K562 (cell line): ENCODE measurements at regions not wholly inside any gene's neighbourhood (a gene's known extent, or its start where the extent isn't known, plus 50 kb on each side); places are given as distances from the start of the nearest gene placed in this dataset.
A peak's percentile ranks its signal among the peaks of the same experiment; 100 is the strongest.

Source experiments
- ARID3B ChIP-seq: fragments of 250-450 bp; sonication (Bioruptor Pico); IDR thresholded peaks from 2 replicates; pipeline ENCODE4 v1.4.0; 2020; ENCODE audit warnings: borderline replicate concordance
- CEBPB ChIP-seq: fragments of 450-650 bp; IDR thresholded peaks from 2 replicates; pipeline ENCODE4 v1.6.1; 2016; ENCODE audit warnings: missing genetic modification characterization, missing compliant biosample characterization
- PKNOX1 ChIP-seq: fragments of 450-650 bp; IDR thresholded peaks from 2 replicates; pipeline ENCODE4 v1.6.1; 2016

DNA sequence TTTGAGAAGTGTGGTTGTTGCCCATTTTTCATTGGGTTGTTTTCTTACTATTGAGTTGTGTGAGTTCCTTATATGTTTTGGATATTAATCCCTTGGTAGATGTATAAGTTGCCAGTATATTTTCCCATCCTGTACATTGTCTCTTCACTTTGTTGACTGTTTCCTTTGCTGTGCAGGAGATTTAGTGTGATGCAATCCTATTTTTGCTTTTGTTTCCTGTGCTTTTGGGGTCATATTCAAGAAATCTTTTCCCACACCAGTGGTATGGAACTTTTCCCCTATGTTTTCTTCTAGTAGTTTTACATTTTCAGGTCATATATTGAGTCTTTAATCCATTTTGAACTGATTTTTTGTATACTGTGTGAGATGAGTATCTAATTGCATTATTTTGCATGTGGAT is 92.8 kb downstream of the PTHLH start:
- no peak for TF ChIP-seq ARID3B (CRISPR knock-in tag)
- TF ChIP-seq PKNOX1, result no peak
- TF ChIP-seq CEBPB, result peak; percentile 60
